Body of pancreas (tissue), 4 donors: ENCODE measurements at regions not wholly inside any gene's neighbourhood (a gene's known extent, or its start where the extent isn't known, plus 50 kb on each side); places are given as distances from the start of the nearest gene placed in this dataset.

Experiments used
- ATAC-seq: fragments of 150-250 bp; one replicate; pipeline ENCODE4 v1.9.1; 2016
- DNase-seq, 4 donors: peaks; one replicate each; pipeline ENCODE4 v3.0.0-alpha.2; 2019
- H3K27ac ChIP-seq, 4 donors: fragments of 200-600 bp; sonication (generic); 1 replicate in 3 of 4; 2 replicates in 1 of 4; pipeline versions ENCODE4 v1.5.1 to v1.6.1; 2016 to 2019; ENCODE audit warnings: mild to moderate bottlenecking in 1 of 4, mixed read lengths in 1 of 4, moderate library complexity in 1 of 4
- H3K27me3 ChIP-seq, 2 donors: fragments of 200-600 bp; sonication (generic); one replicate each; pipeline ENCODE4 v1.6.0; 2016; ENCODE audit warnings: mild to moderate bottlenecking in 1 of 2
- H3K36me3 ChIP-seq, 2 donors: fragments of 200-600 bp; sonication (generic); replicated peaks in 1 of 2; 2 replicates each; pipeline ENCODE4 v1.5.1; 2016; ENCODE audit warnings: low read depth in 2 of 2; ENCODE audit not compliant: insufficient read depth in 1 of 2
- H3K4me1 ChIP-seq: fragments of 200-600 bp; sonication (generic); one replicate; pipeline ENCODE4 v1.6.0; 2016
- H3K4me3 ChIP-seq, 2 donors: fragments of 200-600 bp; sonication (generic); 1 replicate in 1 of 2; 2 replicates in 1 of 2; pipeline ENCODE4 v1.5.1; 2016 to 2019
- H3K9me3 ChIP-seq, 3 donors: fragments of 200-600 bp; sonication (generic); 1 replicate in 2 of 3; 2 replicates in 1 of 3; pipeline ENCODE4 v1.5.1; 2016
- POLR2A ChIP-seq, 3 donors: fragments of 450-650 bp; IDR thresholded peaks; one replicate each; pipeline ENCODE4 v1.6.1; 2016; ENCODE audit warnings: antibody characterized with exemption in 3 of 3, mild to moderate bottlenecking in 2 of 3
- WGBS, 2 donors: methylation state at CpG; one replicate each; pipeline ENCODE4 v1.1.5; 2017; 5-methylcytosine and 5-hydroxymethylcytosine counted together
- intact Hi-C: fragments of 100-400 bp; cut with DNase I; formaldehyde crosslinking; loops from one replicate; pipeline ENCODE4 v1.15.1; 2023
- TF ChIP-seq, protein P1 (sequence below), 7 experiments: fragments of 450-650 bp in 4 of 7; fragments of 200-600 bp in 3 of 7; sonication (generic) in 3 of 7; IDR thresholded peaks; one replicate each; pipeline ENCODE4 v1.5.1; 2016 to 2019; ENCODE audit warnings: antibody characterized with exemption in 7 of 7

DNA sequence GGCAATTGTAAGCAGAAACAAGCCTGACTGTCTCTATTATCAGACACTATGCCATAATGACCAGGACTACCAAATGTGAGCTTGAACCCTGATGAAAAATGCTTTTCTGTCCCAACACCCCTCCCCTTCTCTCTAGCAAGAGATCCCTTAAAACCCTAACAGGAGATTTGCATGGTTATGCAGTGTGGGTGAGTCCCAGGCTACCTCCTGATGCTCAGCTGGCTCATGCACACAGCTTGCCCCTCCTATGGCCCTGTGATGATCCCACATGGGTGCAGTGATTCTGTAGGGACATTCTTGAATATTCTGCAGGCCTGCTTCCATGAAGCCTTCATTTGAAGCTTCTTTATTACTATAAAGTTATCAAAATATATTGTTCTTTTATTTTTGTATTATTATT lies 357.4 kb downstream of the AKAIN1 start:
- ATAC-seq, result no peak
- Histone ChIP-seq H3K4me3 (no peak overlapping the region), H3K27ac (no peak overlapping the region), H3K36me3 (no peaks in the 10 kb centered on the region), H3K9me3 (no peaks in the 10 kb centered on the region), H3K4me1 (no peaks in the 10 kb centered on the region), H3K27me3 (no peaks in the 10 kb centered on the region)
- TF ChIP-seq, protein P1, sequence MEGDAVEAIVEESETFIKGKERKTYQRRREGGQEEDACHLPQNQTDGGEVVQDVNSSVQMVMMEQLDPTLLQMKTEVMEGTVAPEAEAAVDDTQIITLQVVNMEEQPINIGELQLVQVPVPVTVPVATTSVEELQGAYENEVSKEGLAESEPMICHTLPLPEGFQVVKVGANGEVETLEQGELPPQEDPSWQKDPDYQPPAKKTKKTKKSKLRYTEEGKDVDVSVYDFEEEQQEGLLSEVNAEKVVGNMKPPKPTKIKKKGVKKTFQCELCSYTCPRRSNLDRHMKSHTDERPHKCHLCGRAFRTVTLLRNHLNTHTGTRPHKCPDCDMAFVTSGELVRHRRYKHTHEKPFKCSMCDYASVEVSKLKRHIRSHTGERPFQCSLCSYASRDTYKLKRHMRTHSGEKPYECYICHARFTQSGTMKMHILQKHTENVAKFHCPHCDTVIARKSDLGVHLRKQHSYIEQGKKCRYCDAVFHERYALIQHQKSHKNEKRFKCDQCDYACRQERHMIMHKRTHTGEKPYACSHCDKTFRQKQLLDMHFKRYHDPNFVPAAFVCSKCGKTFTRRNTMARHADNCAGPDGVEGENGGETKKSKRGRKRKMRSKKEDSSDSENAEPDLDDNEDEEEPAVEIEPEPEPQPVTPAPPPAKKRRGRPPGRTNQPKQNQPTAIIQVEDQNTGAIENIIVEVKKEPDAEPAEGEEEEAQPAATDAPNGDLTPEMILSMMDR (IDR thresholded peaks at IDR 0.05), result no peak
- no peak for TF ChIP-seq POLR2A (IDR thresholded peaks at IDR 0.05)
- intact Hi-C loops, result no loop called here
- no peak for DNase-seq

DNA sequence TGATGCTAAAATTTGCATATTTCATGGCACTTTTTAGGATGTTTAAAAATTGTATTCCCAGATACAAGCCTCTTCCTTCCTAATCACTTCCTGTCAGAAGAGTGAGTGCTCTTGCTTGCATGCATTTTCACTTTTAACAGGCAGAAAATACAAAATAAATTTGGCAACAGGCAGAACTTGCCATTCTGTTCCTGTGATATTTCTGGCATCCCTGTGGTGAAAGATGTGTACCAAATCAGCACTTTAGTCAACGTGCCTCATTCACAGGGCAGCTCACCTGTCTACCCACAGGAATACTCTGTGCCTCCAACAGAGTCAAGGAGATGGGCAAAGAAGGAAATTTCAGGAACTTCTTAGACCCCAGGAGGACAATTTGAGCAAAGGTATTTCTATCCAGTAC lies 360.9 kb downstream of the AKAIN1 start:
- DNase-seq (no peak), ATAC-seq (no peak)
- H3K9me3 ChIP-seq, result no peaks in the 10 kb centered on the region
- H3K4me1 ChIP-seq, result no peaks in the 10 kb centered on the region
- intact Hi-C loops, result no loop called here
- H3K4me3 ChIP-seq, result no peak overlapping the region
- no peaks in the 10 kb centered on the region for H3K27me3 ChIP-seq
- 22 to 24% methylated on average over 1 of the region's 1 CpG for WGBS, 2 donors
- H3K27ac ChIP-seq, result no peak overlapping the region
- H3K36me3 ChIP-seq, result no peaks in the 10 kb centered on the region
- TF ChIP-seq, protein P1 (IDR thresholded peaks at IDR 0.05), result no peak
- no peak for TF ChIP-seq POLR2A (IDR thresholded peaks at IDR 0.05)

DNA sequence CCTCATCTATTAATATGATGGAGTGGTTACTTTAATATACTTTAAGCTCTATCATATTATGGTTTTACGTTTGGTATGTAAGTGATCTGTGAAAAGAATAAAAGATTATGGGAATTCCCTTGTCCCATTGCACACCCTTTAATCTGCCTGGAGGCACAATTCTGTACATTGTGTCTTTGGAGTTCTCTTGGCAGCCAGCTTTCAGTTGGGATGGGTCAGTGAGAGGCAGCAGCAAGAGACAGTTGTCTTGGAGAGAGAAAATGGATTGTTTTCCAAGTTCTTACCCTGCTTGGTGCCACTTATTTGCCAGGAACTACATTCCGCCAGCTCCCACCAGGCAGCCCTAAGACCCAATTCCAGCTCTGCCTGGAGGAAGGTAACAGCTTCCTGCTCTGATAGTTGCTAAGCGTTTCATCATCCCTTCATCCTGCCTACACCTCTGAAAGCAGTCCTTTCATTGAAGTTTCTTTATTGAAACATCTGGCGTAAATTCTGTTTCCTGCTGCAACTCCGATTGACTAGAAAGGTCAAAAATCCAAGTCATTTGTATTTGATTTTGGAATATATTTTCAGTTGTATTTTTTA lies 365.2 kb downstream of the AKAIN1 start:
- 46 to 49% methylated on average over 5 of the region's 5 CpGs for WGBS, 2 donors
- DNase-seq (no peak), ATAC-seq (no peak)
- H3K27ac ChIP-seq, result no peak overlapping the region
- intact Hi-C loops, result no loop called here
- H3K27me3 ChIP-seq, result no peaks in the 10 kb centered on the region
- TF ChIP-seq, protein P1 (IDR thresholded peaks at IDR 0.05), result no peak
- TF ChIP-seq POLR2A (IDR thresholded peaks at IDR 0.05), result no peak
- no peak overlapping the region for H3K4me3 ChIP-seq
- H3K36me3 ChIP-seq, result no peaks in the 10 kb centered on the region
- H3K9me3 ChIP-seq, result no peaks in the 10 kb centered on the region
- no peaks in the 10 kb centered on the region for H3K4me1 ChIP-seq

DNA sequence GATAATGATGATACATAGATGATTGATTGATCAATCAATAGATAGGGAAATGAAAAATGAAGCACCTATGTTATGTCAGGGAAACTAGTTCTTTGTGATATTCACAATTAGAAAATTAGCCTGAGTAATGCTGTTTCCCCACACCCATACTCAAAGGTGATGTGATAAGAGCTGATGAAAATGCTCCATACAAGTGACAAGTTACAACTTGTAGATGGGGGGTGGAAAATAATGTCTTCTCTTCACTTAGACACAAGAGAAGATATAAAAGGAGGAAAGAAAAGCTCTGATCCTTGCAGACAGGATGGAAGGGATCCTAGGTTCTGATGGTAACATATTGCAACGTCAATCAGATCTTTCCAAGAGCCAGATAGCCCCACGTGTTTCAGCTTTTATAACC lies 365.9 kb downstream of the AKAIN1 start:
- H3K27ac ChIP-seq, result no peak overlapping the region
- no peaks in the 10 kb centered on the region for H3K27me3 ChIP-seq
- no peaks in the 10 kb centered on the region for H3K9me3 ChIP-seq
- H3K4me1 ChIP-seq, result no peaks in the 10 kb centered on the region
- TF ChIP-seq, protein P1 (IDR thresholded peaks at IDR 0.05), result no peak
- no peak for TF ChIP-seq POLR2A (IDR thresholded peaks at IDR 0.05)
- DNase-seq (no peak), ATAC-seq (no peak)
- 34 to 60% methylated on average over 2 of the region's 2 CpGs for WGBS, 2 donors
- intact Hi-C loops, result no loop called here
- H3K4me3 ChIP-seq, result no peak overlapping the region
- H3K36me3 ChIP-seq, result no peaks in the 10 kb centered on the region

DNA sequence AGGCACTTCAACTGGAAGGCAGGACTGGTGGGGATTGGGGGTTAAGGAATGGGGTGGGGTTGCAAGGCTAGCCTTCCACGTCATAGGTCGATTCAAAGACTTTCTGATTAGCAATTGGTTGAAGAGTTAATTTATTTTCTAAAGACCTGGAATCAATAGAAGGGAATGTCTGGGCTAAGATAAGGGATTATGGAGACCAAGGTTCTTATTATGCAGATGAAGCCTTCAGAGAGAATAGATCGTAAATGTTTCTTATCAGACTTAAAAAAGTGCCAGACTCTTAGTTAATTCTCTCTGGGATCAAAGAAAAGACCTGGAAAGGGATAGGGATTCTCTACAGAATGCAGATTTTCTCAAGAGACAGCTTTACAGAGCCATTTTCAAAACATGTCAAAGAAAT lies 368.0 kb upstream of the DLGAP1 start:
- WGBS, 2 donors, result 37 to 52% methylated on average over 3 of the region's 3 CpGs
- Histone ChIP-seq H3K27me3 (no peaks in the 10 kb centered on the region), H3K4me1 (no peaks in the 10 kb centered on the region), H3K9me3 (no peaks in the 10 kb centered on the region), H3K36me3 (no peaks in the 10 kb centered on the region), H3K27ac (no peak overlapping the region), H3K4me3 (no peak overlapping the region)
- ATAC-seq, result no peak
- no peak for DNase-seq
- intact Hi-C loops, result no loop called here
- TF ChIP-seq POLR2A (IDR thresholded peaks at IDR 0.05), result no peak
- TF ChIP-seq, protein P1 (IDR thresholded peaks at IDR 0.05), result no peak
